ENCODE measurements at regions not wholly inside any gene's neighbourhood (a gene's known extent, or its start where the extent isn't known, plus 50 kb on each side); places are given as distances from the start of the nearest gene placed in this dataset.

- Histone ChIP-seq H3K36me3 (ENCODE audit: insufficient read depth in 1 of 2, low read depth in 1 of 2) (no peaks in the 10 kb centered on the region), H3K27me3 (ENCODE audit: insufficient read depth in 3 of 3, low read length in 2 of 3) (no peaks in the 10 kb centered on the region), H3K4me1 (no peaks in the 10 kb centered on the region), H3K4me3 (no peak overlapping the region), H3K27ac (no peak overlapping the region), H3K9me3 (no peaks in the 10 kb centered on the region)
- TF ChIP-seq, protein P1, sequence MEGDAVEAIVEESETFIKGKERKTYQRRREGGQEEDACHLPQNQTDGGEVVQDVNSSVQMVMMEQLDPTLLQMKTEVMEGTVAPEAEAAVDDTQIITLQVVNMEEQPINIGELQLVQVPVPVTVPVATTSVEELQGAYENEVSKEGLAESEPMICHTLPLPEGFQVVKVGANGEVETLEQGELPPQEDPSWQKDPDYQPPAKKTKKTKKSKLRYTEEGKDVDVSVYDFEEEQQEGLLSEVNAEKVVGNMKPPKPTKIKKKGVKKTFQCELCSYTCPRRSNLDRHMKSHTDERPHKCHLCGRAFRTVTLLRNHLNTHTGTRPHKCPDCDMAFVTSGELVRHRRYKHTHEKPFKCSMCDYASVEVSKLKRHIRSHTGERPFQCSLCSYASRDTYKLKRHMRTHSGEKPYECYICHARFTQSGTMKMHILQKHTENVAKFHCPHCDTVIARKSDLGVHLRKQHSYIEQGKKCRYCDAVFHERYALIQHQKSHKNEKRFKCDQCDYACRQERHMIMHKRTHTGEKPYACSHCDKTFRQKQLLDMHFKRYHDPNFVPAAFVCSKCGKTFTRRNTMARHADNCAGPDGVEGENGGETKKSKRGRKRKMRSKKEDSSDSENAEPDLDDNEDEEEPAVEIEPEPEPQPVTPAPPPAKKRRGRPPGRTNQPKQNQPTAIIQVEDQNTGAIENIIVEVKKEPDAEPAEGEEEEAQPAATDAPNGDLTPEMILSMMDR (IDR thresholded peaks at IDR 0.05) = no peak
- no peak for DNase-seq
- intact Hi-C loops (cut with DNase I) = no loop called here
- no peak for ATAC-seq
- 87 to 89% (median 89%) methylated on average over 3 of the region's 3 CpGs for WGBS, 3 donors
Observed at GRCh38 chr1:90413519-90413918, 303.6 kb downstream of the BARHL2 start.

DNA sequence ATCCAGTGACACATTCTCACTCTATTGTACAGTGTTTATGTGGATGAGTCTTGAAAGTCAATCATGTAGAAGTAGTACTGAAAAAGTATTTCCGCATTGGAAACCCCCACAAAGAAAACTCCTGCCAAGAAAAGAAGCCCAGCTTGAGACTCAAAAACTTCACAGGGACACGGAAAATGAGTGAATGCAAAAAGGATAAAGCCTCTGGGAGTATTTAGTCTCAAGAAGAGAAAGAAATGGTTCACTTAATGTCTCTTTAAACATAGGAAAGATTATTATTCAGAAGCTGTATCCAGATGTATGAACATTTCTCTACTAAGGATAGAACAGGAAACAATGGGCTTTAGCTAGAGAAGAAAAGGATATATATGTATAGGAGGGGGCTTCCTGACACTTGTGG is 304.5 kb downstream of the BARHL2 start:
- 64 to 71% (median 71%) methylated on average over 2 of the region's 2 CpGs for WGBS, 3 donors
- DNase-seq = no peak
- no peak for ATAC-seq
- H3K27me3 ChIP-seq (ENCODE audit: insufficient read depth in 3 of 3, low read length in 2 of 3) = no peaks in the 10 kb centered on the region
- no peak overlapping the region for H3K4me3 ChIP-seq
- no peaks in the 10 kb centered on the region for H3K36me3 ChIP-seq (ENCODE audit: insufficient read depth in 1 of 2, low read depth in 1 of 2)
- no peaks in the 10 kb centered on the region for H3K4me1 ChIP-seq
- intact Hi-C loops (cut with DNase I) = no loop called here
- no peaks in the 10 kb centered on the region for H3K9me3 ChIP-seq
- TF ChIP-seq, protein P1 (IDR thresholded peaks at IDR 0.05) = no peak
- H3K27ac ChIP-seq = no peak overlapping the region

DNA sequence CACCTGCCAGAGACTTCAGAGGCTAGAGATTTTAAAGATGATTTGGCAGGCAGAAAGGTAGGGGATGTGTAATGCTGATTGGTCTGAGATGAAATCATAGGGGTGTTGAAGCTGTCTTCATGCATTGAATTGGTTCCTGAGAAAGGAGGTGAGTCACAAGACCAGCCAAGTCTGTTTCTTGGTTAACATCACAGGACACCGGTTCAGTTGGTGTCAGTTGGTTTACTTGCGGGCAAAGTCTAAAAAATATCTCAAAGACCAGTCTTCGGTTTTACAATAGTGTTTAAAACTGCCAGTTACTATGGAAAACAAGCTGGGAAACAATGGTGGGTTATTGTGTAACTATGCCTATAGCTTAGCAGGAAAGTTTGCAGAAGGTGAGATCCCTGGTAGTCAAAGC is 305.9 kb downstream of the BARHL2 start:
- Histone ChIP-seq H3K36me3 (ENCODE audit: insufficient read depth in 1 of 2, low read depth in 1 of 2) (no peaks in the 10 kb centered on the region), H3K27ac (no peak overlapping the region), H3K4me3 (no peak overlapping the region), H3K27me3 (ENCODE audit: insufficient read depth in 3 of 3, low read length in 2 of 3) (no peaks in the 10 kb centered on the region), H3K9me3 (no peaks in the 10 kb centered on the region), H3K4me1 (no peaks in the 10 kb centered on the region)
- TF ChIP-seq, protein P1 (IDR thresholded peaks at IDR 0.05) = no peak
- no peak for DNase-seq
- ATAC-seq = no peak
- intact Hi-C loops (cut with DNase I) = no loop called here
- WGBS, 3 donors = 62 to 82% (median 79%) methylated on average over 3 of the region's 3 CpGs

GRCh38 chr1:90407737-90408136 is 309.4 kb downstream of the BARHL2 start:
- Histone ChIP-seq H3K9me3 (no peaks in the 10 kb centered on the region), H3K27ac (no peak overlapping the region), H3K27me3 (ENCODE audit: insufficient read depth in 3 of 3, low read length in 2 of 3) (no peaks in the 10 kb centered on the region), H3K36me3 (ENCODE audit: insufficient read depth in 1 of 2, low read depth in 1 of 2) (no peaks in the 10 kb centered on the region), H3K4me3 (no peak overlapping the region), H3K4me1 (no peaks in the 10 kb centered on the region)
- intact Hi-C loops (cut with DNase I) = no loop called here
- TF ChIP-seq, protein P1 (IDR thresholded peaks at IDR 0.05) = no peak
- 82 to 87% (median 83%) methylated on average over 3 of the region's 3 CpGs for WGBS, 3 donors
- no peak for DNase-seq
- no peak for ATAC-seq

DNA sequence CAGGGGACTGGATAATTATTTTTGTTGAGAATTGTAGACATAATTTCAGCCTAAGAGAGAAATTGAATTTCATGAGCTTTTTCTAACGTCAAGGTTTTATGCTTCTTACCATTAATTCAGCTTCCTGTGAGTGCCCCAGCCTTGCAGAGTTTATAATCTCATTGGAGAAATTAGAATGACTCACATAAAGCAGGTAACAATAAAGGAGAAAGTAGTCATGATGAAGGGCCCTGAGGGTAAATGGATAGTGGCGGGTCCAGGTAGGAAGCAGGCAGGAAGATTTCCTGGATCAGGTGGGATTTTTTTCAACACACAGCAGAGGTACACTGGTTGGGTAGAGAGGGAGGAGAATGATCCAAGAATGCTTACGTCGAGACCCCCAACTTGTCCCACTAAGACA is 311.4 kb downstream of the BARHL2 start:
- no peak overlapping the region for H3K27ac ChIP-seq
- ATAC-seq (no peak), DNase-seq (no peak)
- H3K36me3 ChIP-seq (ENCODE audit: insufficient read depth in 1 of 2, low read depth in 1 of 2) = no peaks in the 10 kb centered on the region
- no peak overlapping the region for H3K4me3 ChIP-seq
- intact Hi-C loops (cut with DNase I) = no loop called here
- WGBS, 3 donors = 84 to 85% (median 85%) methylated on average over 4 of the region's 4 CpGs
- no peaks in the 10 kb centered on the region for H3K9me3 ChIP-seq
- TF ChIP-seq, protein P1 (IDR thresholded peaks at IDR 0.05) = no peak
- H3K4me1 ChIP-seq = no peaks in the 10 kb centered on the region
- H3K27me3 ChIP-seq (ENCODE audit: insufficient read depth in 3 of 3, low read length in 2 of 3) = no peaks in the 10 kb centered on the region
